NCI-H82 treated with DMSO at 0.1 percent for 48 hours (cell line): ENCODE measurements at regions not wholly inside any gene's neighbourhood (a gene's known extent, or its start where the extent isn't known, plus 50 kb on each side); places are given as distances from the start of the nearest gene placed in this dataset.

Source experiments
- DNase-seq: peaks from one replicate; lab custom pipeline; 2025; ENCODE audit not compliant: unreplicated experiment; lab: John Stamatoyannopoulos, UW

GRCh38 chr13:86201477-86201876, 402.3 kb upstream of the SLITRK6 start:
- no peak for DNase-seq

DNA sequence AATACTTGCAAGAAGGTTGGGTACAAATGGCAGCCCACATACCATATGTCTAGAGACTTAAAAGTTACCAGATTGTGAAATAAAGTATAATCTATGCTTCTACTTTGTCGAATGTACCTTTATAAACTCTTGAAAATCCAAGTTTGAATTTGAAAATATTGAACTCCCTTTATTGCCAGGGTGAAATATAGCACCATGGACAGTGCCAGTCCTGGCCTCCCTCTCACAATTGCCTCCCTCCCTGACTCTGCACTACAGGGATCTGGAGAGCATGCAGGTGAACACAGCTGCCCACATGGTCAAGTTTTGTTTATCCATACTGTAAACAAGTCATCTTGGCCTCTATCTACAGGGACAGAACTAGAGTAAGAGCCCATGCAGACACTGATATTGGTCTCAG, 394.1 kb upstream of the SLITRK6 start:
- no peak for DNase-seq

GRCh38 chr13:86188170-86188569, 389.0 kb upstream of the SLITRK6 start:
- no peak for DNase-seq

- DNase-seq: no peak
Observed at GRCh38 chr13:86185636-86186035, 386.4 kb upstream of the SLITRK6 start.

DNA sequence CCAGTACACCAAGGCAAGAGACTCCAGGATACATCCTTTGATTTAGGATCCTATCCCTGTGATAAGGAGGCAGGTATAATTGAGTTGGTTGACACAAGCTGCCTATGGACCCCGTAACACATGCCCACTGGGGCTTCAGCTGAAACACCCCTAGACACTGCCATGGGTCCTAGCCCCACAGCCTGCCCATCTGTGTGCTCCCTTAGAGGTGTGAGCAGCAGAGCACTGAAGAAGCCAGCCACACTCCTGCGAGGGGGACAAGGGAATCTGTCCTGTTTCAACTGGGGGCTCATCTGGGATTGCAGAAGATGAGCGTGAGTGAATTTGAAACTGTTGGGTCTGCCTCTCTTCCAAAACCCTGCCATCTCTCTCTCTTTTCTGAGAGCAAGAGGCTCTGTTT, 385.9 kb upstream of the SLITRK6 start:
- DNase-seq: no peak

DNA sequence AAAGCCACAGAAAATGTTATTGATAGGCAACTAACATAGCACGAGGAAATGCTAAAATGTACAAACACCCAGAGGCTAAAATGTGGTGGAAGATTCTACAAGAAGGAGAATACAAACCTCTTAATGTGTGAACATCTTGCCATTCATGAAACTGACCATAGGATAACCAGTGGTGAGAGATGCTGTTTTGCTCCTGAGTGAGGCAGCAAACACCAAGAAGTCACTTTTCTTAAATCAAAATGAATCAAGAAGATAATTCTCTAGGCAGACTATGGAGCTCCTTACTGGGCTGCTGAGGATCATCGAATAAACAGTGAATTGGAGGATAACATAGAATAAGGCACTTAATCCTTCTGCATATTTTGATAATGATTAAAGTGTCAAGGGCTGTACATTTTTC, 375.4 kb upstream of the SLITRK6 start:
- no peak for DNase-seq

- DNase-seq: no peak
Observed at GRCh38 chr13:86172961-86173360, 373.7 kb upstream of the SLITRK6 start.

DNA sequence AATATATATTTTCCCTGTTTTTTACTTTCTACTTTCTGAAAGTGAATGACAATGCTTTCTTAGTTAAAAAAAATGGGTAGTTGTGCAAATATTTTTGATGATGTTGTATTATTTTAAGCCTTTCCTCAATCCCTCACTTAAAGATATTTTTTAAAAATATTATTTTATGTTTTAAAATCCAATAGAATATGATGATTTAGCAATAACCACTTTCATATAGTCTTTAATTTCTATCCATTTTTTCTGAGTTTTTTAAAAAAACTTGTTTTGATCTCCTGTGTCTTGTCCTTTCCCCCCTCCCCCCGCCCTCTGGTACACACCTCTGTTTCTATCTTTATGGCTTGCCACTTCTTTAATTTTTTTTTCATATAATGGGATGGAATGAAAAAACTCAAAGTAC, 362.0 kb upstream of the SLITRK6 start:
- DNase-seq: no peak

GRCh38 chr13:86155756-86156155, 356.5 kb upstream of the SLITRK6 start:
- DNase-seq: no peak

DNA sequence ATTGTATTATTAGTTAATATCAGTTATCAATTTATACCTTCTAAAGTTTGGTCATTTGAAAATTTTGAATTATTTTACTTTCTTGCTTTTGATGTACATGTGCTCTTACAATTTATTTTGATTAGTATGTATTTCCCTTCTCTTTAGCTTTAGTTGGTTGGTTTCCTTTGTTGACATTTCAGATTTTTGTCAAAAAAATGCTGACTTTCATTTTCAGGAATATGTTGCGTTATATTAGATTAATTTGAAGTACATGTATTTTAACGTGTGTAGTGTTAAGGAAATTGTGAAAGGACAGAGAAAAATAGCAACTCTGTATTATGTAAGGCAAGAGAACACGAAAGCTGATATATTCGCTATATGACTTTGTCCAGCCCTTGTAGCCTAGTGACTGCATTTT, 342.9 kb upstream of the SLITRK6 start:
- no peak for DNase-seq

DNA sequence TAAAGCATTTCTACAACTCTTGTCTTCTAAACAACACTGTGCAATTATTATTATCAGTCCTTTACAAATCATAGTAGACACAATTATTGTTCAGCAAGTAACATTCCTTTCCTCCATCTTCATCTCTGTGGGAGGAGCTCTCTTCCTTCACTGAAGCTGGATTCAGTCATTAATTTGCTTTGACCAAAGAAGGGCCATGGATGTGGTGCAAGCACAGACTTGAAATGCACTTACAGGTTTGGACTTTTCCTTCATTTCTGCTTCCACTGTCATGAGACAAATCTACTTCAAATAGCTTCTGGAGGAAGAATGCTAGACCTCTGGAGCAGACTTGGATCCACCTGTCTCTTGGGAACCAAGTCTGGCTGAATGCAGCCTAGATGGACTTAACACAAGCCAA, 336.6 kb upstream of the SLITRK6 start:
- DNase-seq: no peak

GRCh38 chr13:86121881-86122280, 322.7 kb upstream of the SLITRK6 start:
- no peak for DNase-seq

DNA sequence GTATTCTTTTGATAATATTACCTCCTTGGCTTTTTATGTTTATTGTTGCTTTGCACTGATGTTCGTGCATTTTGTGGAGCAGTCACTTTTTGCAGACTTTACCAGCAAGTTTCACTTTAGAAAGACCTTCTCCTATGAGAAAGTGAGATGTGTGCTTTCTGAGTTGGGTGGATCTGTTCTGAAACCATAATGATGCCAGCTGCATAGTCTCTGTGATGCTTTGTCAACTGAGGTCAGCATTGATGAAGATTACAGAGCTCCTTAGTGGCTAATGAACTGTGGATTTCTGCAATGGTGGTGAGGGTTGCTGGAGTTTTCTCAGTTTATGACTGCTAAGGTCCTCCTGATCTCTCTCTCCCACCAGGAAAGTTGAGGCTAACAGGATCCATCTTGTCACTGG, 309.9 kb upstream of the SLITRK6 start:
- no peak for DNase-seq

DNA sequence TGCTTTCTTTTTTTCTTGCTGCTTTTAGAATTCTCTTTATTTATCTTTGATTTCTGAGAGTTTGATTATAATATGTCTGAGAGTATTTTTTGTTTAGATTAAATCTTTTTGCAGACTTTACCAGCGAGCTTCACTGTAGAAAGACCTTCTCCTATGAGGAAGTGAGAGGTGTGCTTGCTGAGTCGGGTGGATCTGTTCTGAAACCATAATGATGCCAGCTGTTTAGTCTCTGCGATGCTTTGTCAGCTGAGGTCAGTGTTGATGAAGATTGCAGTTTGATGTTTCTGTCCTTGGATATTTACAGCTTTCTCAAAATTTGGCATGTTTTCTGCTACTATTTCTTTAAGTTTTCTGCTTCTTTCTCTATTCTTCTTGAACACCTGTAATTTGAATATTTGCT, 309.1 kb upstream of the SLITRK6 start:
- no peak for DNase-seq

DNA sequence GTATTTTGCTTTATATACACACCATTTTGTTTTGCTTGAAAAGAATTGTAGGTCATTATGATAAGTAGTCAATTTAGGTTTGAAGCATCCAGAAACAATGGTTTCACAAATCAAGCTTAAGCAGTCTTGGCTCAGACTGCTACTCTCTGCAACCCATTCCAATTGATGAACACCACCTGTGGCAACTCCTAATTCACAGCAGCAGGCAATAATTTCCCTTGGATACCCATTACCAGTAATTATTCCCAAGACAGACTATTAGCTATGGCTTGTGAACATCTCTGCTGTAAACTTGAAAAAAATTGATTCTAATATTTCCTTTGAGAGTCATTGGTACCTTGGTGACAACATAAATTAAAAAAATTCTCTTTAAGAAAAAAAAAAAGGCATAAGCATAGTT, 299.3 kb upstream of the SLITRK6 start:
- DNase-seq: no peak

GRCh38 chr13:86095351-86095750, 296.1 kb upstream of the SLITRK6 start:
- DNase-seq: no peak

GRCh38 chr13:86090181-86090580, 291.0 kb upstream of the SLITRK6 start:
- no peak for DNase-seq

- no peak for DNase-seq
Observed at GRCh38 chr13:86087244-86087643, 288.0 kb upstream of the SLITRK6 start.

DNA sequence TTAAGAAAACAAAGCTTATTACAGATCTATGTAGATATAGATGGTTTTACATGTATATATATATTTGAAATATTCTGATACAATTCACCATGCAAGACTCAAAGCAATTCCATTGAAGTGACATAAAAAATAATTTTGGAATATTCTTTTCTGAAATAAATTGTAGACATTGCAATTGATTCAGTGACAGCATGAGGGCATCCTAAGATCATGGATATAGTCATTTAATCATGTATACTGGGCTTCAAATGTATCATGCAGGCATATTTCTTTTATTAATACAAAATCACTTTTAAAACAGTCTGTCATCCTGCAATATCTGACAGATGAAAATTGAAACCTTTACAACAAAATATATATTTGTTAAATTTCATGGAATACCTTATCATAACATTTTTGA, 286.7 kb upstream of the SLITRK6 start:
- no peak for DNase-seq

DNA sequence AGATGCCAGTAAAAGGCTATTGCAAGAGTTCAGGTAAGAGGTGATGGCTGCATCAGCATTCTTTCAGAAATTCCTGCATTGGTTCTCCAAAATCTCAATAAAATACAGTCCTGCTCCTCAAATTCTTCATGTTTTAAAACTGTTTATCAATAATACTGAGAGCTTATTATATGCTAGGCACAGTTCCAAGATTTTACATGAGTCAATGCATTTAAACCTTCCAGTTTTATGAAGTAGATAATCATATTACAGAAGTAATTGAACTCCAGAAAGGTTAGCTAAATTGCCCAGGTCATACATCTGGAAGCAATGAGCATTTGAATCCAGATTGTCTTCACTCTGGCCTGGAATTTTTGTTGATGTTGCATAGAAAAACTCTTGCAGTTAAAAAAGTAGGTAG, 282.9 kb upstream of the SLITRK6 start:
- DNase-seq: no peak

- DNase-seq: no peak
Observed at GRCh38 chr13:86080340-86080995, 281.2 kb upstream of the SLITRK6 start.

DNA sequence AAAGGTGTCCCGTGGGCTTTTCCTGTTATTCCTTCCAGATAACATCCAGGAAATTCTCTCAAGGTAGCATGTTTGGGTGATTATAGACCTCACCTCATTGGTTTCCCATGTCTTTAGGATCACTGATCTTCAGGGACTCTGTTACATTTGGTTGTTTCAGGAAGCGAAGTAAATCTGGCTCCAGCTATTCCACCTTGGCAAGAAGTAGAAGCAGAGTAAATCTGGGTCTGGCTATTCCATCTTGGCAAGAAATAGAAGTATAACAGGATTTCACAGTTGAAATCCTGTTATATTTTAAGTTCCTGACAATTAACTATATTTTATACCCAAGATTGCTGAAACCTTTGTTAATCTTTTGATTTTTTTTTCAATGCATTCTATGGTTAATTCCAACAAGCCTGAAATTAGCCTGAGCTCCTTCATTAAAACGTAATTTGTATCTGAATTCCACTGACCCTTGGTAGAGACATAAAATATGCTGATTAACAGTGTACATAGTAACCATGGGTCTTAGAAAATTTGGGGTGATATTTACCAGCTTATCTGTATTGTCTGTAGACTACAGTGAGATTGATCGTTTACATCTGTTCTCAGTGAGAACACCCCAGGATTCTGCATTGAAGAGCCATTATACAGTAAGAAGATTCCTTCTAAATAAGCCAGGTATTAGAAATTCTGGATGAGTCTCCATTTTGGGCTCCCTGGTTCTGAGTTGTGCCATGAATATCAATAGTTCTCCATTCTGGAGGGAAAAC, 267.6 kb upstream of the SLITRK6 start:
- DNase-seq: no peak

- no peak for DNase-seq
Observed at GRCh38 chr13:86052141-86052540, 252.9 kb upstream of the SLITRK6 start.
